ENCODE measurements at regions not wholly inside any gene's neighbourhood (a gene's known extent, or its start where the extent isn't known, plus 50 kb on each side); places are given as distances from the start of the nearest gene placed in this dataset.

DNA sequence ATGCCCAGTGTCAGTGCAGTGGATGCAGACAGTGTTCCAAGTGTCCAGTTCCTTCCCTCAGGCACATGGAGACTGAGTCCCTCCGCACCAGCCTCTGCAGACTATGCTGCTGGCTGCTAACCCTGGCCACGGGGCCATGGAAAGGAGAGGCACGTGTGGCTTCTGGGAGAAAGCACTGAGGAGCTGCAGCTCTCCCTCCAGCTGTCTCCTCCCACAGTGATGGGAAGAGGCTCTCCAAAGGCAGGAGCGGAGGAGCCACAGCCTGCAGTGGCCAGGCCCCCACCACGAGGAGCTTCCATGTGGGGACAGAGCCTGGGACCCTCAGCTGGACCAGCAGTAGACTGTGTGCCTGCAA lies 141.1 kb downstream of the NDUFA10 start:
- no peak for DNase-seq (ENCODE audit: low spot score)
- intact Hi-C loops (cut with DNase I): loop anchor here (5.0 kb wide), 1 partner anchor 847 kb away; no protein-coding TSS in a partner anchor

- no peak for DNase-seq (ENCODE audit: low spot score)
- intact Hi-C loops (cut with DNase I): loop anchor here (5.0 kb wide), 1 partner anchor 846 kb away; no protein-coding TSS in a partner anchor
Observed at GRCh38 chr2:239883326-239884050, 141.7 kb downstream of the NDUFA10 start.

- no peak for DNase-seq (ENCODE audit: low spot score)
- intact Hi-C loops (cut with DNase I): loop anchor here (5.0 kb wide), 1 partner anchor 845 kb away; no protein-coding TSS in a partner anchor
Observed at GRCh38 chr2:239882781-239883180, 142.4 kb downstream of the NDUFA10 start.

- DNase-seq (ENCODE audit: low spot score): no peak
- intact Hi-C loops (cut with DNase I): loop anchor here (5.0 kb wide), 1 partner anchor 845 kb away; no protein-coding TSS in a partner anchor
Observed at GRCh38 chr2:239882331-239882732, 142.8 kb downstream of the NDUFA10 start.

DNA sequence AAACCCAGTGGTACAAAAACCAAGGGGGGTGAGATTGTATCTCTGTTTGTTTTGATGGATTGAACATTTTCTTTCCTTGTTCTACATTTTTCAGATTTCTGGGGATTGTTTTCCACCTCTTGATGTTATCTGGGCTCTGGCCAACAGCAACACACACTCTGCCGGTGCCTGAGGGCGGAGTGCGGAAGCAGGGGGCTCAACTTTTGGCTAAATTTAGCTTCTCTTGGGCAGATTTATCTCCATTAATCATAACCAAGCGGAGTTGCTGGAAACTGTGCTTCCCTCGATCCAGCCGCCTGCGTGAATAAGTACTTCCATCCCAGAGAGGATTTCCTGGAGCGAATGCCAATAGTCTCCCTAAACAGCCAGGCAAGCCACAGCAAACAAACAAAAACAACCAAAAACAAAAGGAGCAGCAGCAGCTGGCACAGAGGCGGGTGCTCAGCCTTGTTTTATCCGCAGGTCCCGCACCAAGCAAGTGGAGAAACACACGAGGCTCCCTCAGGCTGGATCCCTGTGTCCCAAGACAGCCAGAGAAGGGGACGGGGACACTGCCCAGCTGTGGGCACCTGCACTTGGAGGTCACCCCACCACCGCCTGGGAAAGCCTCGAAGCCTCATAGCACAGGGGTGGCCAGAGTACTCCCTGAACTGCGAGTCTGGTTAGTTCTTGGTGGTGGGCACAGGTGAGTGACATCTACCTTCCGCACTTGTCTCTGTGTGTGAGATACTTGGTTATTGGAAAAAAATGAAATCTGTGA lies 143.4 kb downstream of the NDUFA10 start:
- intact Hi-C loops (cut with DNase I): loop anchor here (5.0 kb wide), 1 partner anchor 844 kb away; no protein-coding TSS in a partner anchor
- no peak for DNase-seq (ENCODE audit: low spot score)

DNA sequence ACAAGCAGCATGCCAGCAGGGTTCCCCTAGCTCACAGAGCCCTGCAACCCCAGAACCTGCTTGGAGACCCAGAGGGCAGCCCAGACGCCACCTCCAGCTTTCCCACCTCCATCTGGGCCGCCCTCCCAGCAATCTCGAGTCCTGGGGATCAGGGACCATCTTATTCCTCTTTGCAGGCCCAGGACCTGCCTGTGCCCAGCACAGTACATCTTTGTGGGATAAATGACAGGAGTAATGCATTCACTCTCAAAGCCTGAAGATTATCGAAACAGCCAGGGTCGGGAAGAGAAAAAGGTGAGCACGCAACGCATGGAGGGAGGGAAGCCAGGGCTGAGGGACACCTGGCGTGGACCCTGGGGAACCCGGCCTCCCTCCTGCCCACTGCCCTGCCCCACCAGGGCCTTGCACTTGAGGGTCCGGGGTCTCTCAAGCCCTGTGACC lies 144.1 kb downstream of the NDUFA10 start:
- intact Hi-C loops (cut with DNase I): loop anchor here (5.0 kb wide), 1 partner anchor 844 kb away; no protein-coding TSS in a partner anchor
- no peak for DNase-seq (ENCODE audit: low spot score)

DNA sequence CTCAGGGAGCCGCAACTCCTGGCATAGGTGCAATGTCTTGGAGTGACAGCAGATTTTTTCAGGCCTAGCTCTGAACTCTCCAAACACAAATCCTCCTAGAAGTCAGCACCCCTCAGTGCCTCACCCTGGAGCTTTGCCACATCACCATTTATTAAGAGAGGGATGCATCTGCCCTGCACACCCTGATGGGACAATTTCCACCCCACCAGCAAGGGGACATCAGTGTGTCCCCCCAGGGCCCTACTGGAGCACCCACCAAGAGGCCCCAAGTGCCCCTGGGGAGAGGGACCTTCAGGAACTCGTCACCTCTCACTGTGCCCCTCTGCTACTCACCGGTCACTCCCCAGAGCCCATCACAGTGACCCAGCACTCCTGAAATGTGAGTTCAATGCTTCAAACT lies 144.7 kb downstream of the NDUFA10 start:
- no peak for DNase-seq (ENCODE audit: low spot score)
- intact Hi-C loops (cut with DNase I): loop anchor here (5.0 kb wide), 1 partner anchor 843 kb away; no protein-coding TSS in a partner anchor

DNA sequence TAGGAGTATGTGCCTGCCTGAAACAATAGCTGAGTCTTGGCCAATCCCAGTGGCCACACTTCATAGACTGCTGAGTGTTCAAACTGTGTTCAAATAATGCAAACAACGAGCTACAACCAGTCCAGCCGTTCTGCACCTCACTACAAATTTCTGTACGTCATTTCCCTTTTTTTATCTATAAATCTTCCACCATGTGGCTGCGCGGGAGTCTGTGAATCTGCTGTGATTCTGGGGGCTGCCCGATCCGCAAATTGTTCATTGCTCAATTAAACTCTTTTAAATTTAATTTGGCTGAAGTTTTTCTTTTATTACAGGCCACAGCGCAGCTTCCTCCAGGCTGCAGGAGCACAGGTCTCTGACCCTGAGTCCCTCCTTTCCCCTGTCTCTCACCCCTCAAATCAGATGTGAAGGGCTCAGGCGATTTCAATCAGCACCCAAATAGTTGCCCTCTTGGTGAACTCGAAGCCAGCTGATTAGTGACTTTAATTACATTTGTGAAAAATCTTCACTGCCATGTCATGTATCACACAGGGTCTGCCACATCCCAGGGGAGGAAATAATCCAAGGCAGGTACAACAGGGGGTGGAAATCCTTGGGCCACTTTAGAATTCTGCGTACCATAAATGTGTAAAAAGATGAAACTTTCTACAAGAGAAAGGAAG lies 145.6 kb downstream of the NDUFA10 start:
- intact Hi-C loops (cut with DNase I): loop anchor here (5.0 kb wide), 1 partner anchor 842 kb away; no protein-coding TSS in a partner anchor
- DNase-seq (ENCODE audit: low spot score): no peak

DNA sequence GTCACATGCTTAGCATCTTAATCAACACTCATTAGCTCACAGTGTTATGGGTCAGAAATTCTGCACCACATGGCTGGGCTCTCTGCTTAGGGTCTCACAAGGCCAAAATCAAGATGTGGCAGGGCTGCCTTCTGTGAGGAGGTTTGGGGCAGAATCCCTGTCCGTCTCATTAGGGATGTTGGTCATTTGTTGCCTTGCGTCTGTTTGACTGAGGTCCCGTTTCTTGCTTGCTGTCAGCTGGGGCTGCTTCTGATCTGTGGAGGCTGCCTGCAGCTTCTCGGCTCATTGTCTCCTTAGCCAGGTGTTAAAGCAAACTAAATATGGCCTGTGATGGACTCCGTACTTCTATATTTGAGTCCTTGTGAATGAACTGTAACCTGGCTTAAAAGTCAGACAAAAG lies 146.5 kb downstream of the NDUFA10 start:
- intact Hi-C loops (cut with DNase I): no loop called here
- no peak for DNase-seq (ENCODE audit: low spot score)

DNA sequence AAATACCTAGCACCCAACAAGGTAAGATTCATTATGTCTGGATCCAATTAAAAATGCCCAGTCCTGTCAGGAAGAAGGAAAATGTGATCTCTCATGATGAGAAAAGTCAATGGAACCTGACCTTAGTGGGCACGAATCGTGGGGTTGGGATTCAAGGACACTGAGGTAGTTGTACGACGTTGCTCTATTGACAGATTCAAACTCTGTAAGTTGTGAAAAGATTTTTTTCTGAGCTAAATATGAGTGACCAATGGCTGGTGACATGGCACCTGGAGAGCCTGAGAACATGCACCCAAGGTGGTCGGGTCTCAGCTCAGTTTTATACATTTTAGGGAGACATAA lies 148.2 kb downstream of the NDUFA10 start:
- intact Hi-C loops (cut with DNase I): no loop called here
- no peak for DNase-seq (ENCODE audit: low spot score)

DNA sequence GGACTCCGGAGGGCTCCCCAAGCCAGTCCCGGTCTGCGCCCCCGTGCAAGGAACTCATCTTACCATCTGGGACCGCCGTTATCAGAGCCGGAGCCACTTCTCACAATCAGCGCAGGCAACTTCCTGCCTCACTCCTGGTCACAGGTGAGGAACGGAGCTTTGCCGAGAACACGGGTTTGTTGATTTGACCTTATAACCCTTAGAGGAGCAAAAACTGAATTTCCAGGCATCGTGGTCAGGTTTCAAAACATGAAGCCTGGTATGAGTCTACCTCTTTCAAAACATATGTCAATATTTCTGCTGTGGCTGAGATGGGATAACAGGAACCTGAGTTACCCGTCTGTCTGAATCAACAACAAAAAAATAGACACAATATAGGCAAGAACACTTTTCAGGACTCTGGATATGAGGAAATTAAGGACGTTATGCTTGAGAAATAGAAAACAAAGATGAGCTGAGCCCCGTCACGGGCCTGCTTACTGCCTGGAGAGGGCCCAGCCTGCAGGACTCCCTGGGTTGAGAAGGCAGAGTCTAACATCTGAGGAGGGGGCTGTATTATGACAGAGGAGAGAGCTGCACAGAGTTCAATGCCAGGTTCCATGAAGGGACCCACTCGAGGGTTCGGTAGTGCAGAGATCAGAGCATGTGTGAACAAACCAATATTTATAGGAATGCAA lies 148.7 kb downstream of the NDUFA10 start:
- no peak for DNase-seq (ENCODE audit: low spot score)
- intact Hi-C loops (cut with DNase I): no loop called here

GRCh38 chr2:239874636-239875356 lies 150.3 kb downstream of the NDUFA10 start:
- DNase-seq (ENCODE audit: low spot score): no peak
- intact Hi-C loops (cut with DNase I): no loop called here

- intact Hi-C loops (cut with DNase I): no loop called here
- DNase-seq (ENCODE audit: low spot score): no peak
Observed at GRCh38 chr2:239873656-239874635, 151.2 kb downstream of the NDUFA10 start.

- no peak for DNase-seq (ENCODE audit: low spot score)
- intact Hi-C loops (cut with DNase I): no loop called here
Observed at GRCh38 chr2:239871481-239872435, 153.4 kb downstream of the NDUFA10 start.

GRCh38 chr2:239870863-239871262 lies 154.3 kb downstream of the NDUFA10 start:
- DNase-seq (ENCODE audit: low spot score): no peak
- intact Hi-C loops (cut with DNase I): no loop called here

DNA sequence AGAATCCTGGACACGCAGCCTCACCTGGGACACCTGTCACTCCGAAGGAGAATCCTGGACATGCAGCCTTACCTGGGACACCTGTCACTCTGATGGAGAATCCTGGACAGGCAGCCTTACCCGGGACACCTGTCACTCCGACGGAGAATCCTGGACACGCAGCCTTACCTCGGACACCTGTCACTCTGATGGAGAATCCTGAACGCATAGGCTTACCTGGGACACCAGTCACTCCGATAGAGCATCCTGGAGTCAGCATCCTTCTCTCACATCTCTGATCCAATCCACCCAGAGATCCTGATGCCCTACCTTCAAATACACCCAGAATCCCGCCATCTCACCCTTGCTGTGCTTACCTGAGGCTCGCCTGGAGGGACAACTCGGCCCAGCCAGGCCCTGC lies 154.9 kb downstream of the NDUFA10 start:
- DNase-seq (ENCODE audit: low spot score): no peak

More for the DNA sequence above, 154.9 kb downstream of the NDUFA10 start:
- intact Hi-C loops (cut with DNase I): no loop called here
